ENCODE measurements at regions not wholly inside any gene's neighbourhood (a gene's known extent, or its start where the extent isn't known, plus 50 kb on each side); places are given as distances from the start of the nearest gene placed in this dataset.

GRCh38 chr21:27631471-27631870, 664.6 kb upstream of the ADAMTS5 start:
- H3K4me3 ChIP-seq (ENCODE audit: control insufficient read depth in 2 of 3, extremely low read depth in 1 of 3, insufficient read depth in 2 of 3, low read depth in 1 of 3, low read length in 3 of 3) = no peak overlapping the region
- no peak overlapping the region for H3K4me2 ChIP-seq (ENCODE audit: control insufficient read depth, extremely low read depth, insufficient read depth, low read depth, low read length)
- no peaks in the 10 kb centered on the region for H3K27me3 ChIP-seq (ENCODE audit: control insufficient read depth, extremely low read depth, insufficient read depth, low read length)
- H3K9me3 ChIP-seq (ENCODE audit: control insufficient read depth, low read depth, low read length) = no peaks in the 10 kb centered on the region
- TF ChIP-seq EZH2 (IDR thresholded peaks at IDR 0.05; ENCODE audit: low read length) = no peak
- no peak for TF ChIP-seq CTCF (optimal IDR thresholded peaks at IDR 0.05 in 1 of 3, IDR thresholded peaks at IDR 0.05 in 1 of 3, conservative IDR thresholded peaks at IDR 0.05 in 1 of 3; ENCODE audit: extremely low read depth in 1 of 3, insufficient read depth in 2 of 3, low read length in 3 of 3)
- peak overlapping the region; percentile 35 for H2AFZ ChIP-seq (ENCODE audit: control insufficient read depth, low read length)
- FAIRE-seq (no peak), DNase-seq (ENCODE audit: low read depth, low spot score) (no peak)
- H3K4me1 ChIP-seq (ENCODE audit: control insufficient read depth, extremely low read depth, insufficient read depth, low read length) = no peaks in the 10 kb centered on the region
- H3K36me3 ChIP-seq (ENCODE audit: control insufficient read depth in 2 of 2, extremely low read depth in 1 of 2, insufficient read depth in 2 of 2, low read length in 2 of 2) = no peaks in the 10 kb centered on the region
- no peak overlapping the region for H3K27ac ChIP-seq (ENCODE audit: control insufficient read depth, insufficient read depth, low read length)
- H3K9ac ChIP-seq (ENCODE audit: control insufficient read depth, extremely low read depth, insufficient read depth, low read length) = no peak overlapping the region
- dilution Hi-C loops (cut with MboI; ENCODE audit: extremely low pct_ligation_motif_present, low sequenced_read_pairs) = no loop called here
- H3K79me2 ChIP-seq (ENCODE audit: control insufficient read depth, insufficient read depth, low read length) = no peaks in the 10 kb centered on the region
- H3K9me1 ChIP-seq (ENCODE audit: control insufficient read depth, extremely low read depth, insufficient read depth, low read length) = no peaks in the 10 kb centered on the region
- H4K20me1 ChIP-seq (ENCODE audit: control insufficient read depth, extremely low read depth, insufficient read depth, low read length) = no peaks in the 10 kb centered on the region

- Histone ChIP-seq H4K20me1 (ENCODE audit: control insufficient read depth, extremely low read depth, insufficient read depth, low read length) (no peaks in the 10 kb centered on the region), H3K4me2 (ENCODE audit: control insufficient read depth, extremely low read depth, insufficient read depth, low read depth, low read length) (no peak overlapping the region), H3K9me1 (ENCODE audit: control insufficient read depth, extremely low read depth, insufficient read depth, low read length) (no peaks in the 10 kb centered on the region), H3K79me2 (ENCODE audit: control insufficient read depth, insufficient read depth, low read length) (no peaks in the 10 kb centered on the region), H2AFZ (ENCODE audit: control insufficient read depth, low read length) (no peak overlapping the region), H3K9me3 (ENCODE audit: control insufficient read depth, low read depth, low read length) (peaks cover 2% of the 10 kb centered on the region), H3K9ac (ENCODE audit: control insufficient read depth, extremely low read depth, insufficient read depth, low read length) (no peak overlapping the region), H3K27me3 (ENCODE audit: control insufficient read depth, extremely low read depth, insufficient read depth, low read length) (no peaks in the 10 kb centered on the region), H3K4me1 (ENCODE audit: control insufficient read depth, extremely low read depth, insufficient read depth, low read length) (no peaks in the 10 kb centered on the region), H3K36me3 (ENCODE audit: control insufficient read depth in 2 of 2, extremely low read depth in 1 of 2, insufficient read depth in 2 of 2, low read length in 2 of 2) (no peaks in the 10 kb centered on the region), H3K4me3 (ENCODE audit: control insufficient read depth in 2 of 3, extremely low read depth in 1 of 3, insufficient read depth in 2 of 3, low read depth in 1 of 3, low read length in 3 of 3) (no peak overlapping the region), H3K27ac (ENCODE audit: control insufficient read depth, insufficient read depth, low read length) (no peak overlapping the region)
- TF ChIP-seq EZH2 (IDR thresholded peaks at IDR 0.05; ENCODE audit: low read length) (no peak), CTCF (optimal IDR thresholded peaks at IDR 0.05 in 1 of 3, IDR thresholded peaks at IDR 0.05 in 1 of 3, conservative IDR thresholded peaks at IDR 0.05 in 1 of 3; ENCODE audit: extremely low read depth in 1 of 3, insufficient read depth in 2 of 3, low read length in 3 of 3) (no peak)
- FAIRE-seq = no peak
- no peak for DNase-seq (ENCODE audit: low read depth, low spot score)
- dilution Hi-C loops (cut with MboI; ENCODE audit: extremely low pct_ligation_motif_present, low sequenced_read_pairs) = no loop called here
Observed at GRCh38 chr21:27622631-27623030, 655.7 kb upstream of the ADAMTS5 start.
